ENCODE measurements at regions not wholly inside any gene's neighbourhood (a gene's known extent, or its start where the extent isn't known, plus 50 kb on each side); places are given as distances from the start of the nearest gene placed in this dataset.
A peak's percentile ranks its signal among the peaks of the same experiment; 100 is the strongest.
"Not testable (repeated sequence)": the region's sequence is repeated elsewhere in the genome, so short reads cannot be mapped to it uniquely, and the experiment has no call there.

DNA sequence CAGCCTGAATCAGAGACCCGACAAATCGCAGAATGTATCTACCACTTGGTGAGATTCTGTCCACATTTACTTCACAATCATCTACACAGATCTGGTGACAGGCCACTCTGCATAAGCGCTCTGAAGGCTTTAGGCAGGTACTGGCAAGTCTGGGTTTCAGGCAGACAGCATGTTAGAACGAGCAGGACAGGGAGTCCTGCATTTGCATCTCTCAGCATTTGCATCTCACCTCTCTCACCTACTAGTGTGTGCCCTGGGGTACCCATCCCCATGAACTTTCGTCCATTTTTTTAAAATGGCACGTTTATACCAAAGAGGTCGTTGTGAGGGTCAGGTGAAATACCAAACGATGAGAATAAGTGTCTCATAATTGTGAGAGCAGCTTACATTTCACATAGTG is 108.2 kb downstream of the SPATA31A1 start:
- H3K4me3 ChIP-seq (ENCODE audit: low read depth, low read length), result peak overlapping the region; percentile 44
- DNase-seq (ENCODE audit: low read depth, low spot score); in situ Hi-C loops (cut with HindIII; ENCODE audit: low sequenced_read_pairs): not testable (repeated sequence)

DNA sequence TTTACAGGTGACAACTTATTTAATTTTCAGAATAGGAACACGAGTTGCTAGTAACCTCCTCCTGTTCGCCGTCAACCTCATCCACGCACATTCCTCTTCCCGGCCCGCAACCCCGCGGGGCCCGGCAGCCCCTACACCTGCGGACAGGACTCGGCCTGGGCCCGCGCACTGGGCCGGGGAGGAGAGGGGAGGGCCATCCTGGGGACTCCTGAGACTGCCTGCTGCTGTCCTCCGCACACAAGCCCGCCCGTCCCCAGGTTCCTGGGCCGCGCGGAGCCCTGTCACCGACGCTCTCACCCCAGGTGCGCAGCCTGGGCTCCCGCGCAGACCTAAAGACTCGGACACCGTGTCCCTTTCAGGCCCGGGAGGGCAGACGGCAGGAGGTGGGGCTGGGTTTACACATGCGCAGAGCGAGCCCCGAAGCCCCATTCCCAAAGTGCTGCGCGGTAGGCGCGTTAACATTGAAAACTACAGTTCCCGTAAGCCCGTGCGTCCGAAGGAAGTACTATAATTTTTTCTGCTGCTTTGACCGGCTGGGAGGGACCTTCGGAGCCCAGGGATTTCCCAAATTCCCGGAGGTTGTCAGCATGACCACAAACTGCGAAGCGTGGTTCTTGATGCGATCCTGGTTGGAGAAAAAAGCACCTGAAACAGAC is 108.8 kb downstream of the SPATA31A1 start:
- peak; percentile 85 for DNase-seq (ENCODE audit: low read depth, low spot score)
- peak overlapping the region; percentile 44 for H3K4me3 ChIP-seq (ENCODE audit: low read depth, low read length)
- in situ Hi-C loops (cut with HindIII; ENCODE audit: low sequenced_read_pairs), result not testable (repeated sequence)

DNA sequence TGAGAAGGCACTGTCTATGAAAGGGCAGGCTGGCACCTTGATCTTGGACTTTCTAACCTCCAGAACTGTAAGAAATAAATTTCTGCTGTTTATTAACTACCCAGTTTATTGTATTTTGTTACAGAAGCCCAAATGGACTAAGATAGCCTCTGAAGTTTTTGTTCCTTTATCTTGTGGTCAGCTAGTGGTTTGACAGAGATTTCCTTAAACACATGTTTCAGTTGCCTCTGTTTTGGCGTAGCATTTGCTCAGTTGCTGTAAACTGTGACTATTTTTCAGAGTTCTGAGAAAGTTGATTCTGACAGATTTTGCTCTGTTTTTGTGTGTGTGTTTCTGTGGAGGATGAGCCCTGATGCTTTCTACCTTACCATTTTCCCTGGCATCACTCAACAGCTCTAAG is 119.0 kb downstream of the SPATA31A1 start:
- H3K4me3 ChIP-seq (ENCODE audit: low read depth, low read length); in situ Hi-C loops (cut with HindIII; ENCODE audit: low sequenced_read_pairs); DNase-seq (ENCODE audit: low read depth, low spot score): not testable (repeated sequence)

DNA sequence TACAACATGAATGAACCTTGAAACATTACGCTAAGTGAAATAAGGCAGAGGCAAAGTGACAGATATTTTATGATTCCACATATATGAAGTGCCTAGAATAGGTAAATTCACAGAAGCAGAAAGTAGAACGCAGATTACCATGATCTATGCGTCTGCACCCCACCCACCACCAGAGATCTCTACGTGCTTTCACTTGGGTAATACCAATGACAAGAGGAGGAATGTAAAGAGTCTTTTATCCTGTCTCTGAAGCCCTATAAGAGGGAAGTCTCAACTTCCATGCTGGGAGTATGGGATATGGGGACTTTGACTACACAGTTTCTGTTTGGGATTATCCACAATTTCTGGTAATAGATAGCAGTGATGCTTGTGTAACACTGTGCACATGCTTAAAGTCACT is 127.6 kb downstream of the SPATA31A1 start:
- in situ Hi-C loops (cut with HindIII; ENCODE audit: low sequenced_read_pairs); H3K4me3 ChIP-seq (ENCODE audit: low read depth, low read length); DNase-seq (ENCODE audit: low read depth, low spot score): not testable (repeated sequence)

DNA sequence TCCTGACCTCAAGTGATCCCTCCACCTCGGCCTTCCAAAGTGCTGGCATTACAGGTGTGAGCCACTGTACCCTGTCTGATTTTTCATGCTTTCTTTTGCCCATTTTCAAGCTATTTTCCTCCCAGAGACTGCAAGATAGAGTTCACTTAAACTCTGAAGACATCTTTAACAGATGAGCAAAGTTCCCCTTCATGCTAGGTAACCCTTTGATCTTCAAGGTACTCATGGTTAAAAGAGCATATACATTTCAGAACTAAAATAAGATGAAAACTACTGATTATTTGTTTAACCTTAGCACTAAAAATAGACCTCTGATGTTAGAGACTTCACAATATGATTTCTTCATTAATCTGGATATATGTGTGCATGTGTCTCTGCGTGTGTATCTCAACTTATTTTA is 128.4 kb downstream of the SPATA31A1 start:
- in situ Hi-C loops (cut with HindIII; ENCODE audit: low sequenced_read_pairs); H3K4me3 ChIP-seq (ENCODE audit: low read depth, low read length); DNase-seq (ENCODE audit: low read depth, low spot score): not testable (repeated sequence)

DNA sequence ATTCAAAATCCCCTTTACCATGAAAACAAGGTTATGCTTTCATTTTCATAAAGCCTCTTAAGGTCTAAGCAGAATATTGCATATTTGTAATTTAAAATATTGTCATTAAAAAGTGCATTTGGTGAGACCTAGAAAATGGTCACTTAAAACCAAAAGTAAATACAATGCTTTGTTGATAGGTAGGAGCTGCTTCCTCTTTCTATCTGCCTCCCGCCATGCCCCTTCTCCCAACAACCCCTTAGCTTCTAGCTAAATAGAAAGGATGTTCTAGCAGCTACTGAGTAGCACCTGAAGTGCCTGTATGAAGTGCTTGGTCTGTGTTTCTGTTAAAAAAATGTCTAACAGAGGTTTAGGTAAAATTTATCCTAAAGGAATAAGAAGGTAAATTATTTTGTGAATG is 128.8 kb downstream of the SPATA31A1 start:
- DNase-seq (ENCODE audit: low read depth, low spot score); H3K4me3 ChIP-seq (ENCODE audit: low read depth, low read length); in situ Hi-C loops (cut with HindIII; ENCODE audit: low sequenced_read_pairs): not testable (repeated sequence)

DNA sequence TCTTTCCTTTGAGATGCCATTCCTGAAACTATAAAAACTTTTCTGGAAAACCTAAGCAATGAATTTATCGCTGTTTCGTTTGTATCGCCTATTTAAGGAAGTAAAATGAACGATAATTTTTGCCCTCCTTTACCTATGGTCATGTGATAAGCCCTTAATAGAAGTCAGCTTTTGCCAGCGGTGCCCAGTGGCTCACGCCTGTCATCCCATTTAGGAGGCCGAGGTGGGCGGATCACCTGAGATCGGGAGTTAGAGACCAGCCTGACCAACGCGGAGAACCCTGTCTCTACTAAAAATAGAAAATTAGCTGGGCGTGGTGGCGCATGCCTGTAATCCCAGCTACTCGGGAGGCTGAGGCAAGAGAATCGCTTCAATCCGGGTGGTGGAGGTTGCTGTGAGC is 132.0 kb downstream of the SPATA31A1 start:
- in situ Hi-C loops (cut with HindIII; ENCODE audit: low sequenced_read_pairs); H3K4me3 ChIP-seq (ENCODE audit: low read depth, low read length); DNase-seq (ENCODE audit: low read depth, low spot score): not testable (repeated sequence)

DNA sequence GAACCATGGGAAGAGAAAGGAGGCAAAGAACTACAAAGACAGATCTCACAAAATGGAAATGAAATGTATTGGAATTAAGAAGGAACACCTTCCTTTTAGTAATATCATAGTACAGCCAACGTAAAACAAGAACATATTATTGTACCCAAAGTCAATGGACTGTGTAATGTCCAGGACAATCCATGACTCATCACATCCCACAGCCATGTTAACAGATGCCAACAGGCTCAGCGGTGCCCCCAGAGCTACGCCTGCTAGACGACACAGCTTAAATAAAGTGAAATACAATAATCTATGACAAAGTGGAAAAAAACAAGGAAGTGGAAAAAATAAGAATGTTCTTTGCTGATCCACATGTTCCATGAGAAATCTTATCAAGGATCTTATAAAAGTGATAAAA is 140.8 kb downstream of the SPATA31A1 start:
- in situ Hi-C loops (cut with HindIII; ENCODE audit: low sequenced_read_pairs); DNase-seq (ENCODE audit: low read depth, low spot score); H3K4me3 ChIP-seq (ENCODE audit: low read depth, low read length): not testable (repeated sequence)

DNA sequence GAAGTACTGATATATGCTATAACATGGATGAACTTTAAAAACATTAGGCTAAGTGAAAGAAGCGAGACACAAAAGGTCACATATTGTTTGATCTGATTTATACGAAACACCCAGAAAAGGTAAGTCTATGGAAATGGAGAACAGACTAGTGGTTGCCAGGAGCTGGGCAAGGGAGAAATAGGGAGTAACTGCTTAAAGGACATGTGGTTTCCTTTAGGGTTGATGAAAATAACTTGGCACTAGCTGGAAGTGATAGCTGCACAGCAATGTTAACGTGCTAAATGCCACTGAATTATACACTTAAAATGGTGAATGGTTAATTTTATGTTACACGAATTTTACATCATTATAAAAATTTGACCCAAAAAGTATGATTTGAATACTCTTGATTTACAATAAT is 147.7 kb downstream of the SPATA31A1 start:
- DNase-seq (ENCODE audit: low read depth, low spot score); in situ Hi-C loops (cut with HindIII; ENCODE audit: low sequenced_read_pairs); H3K4me3 ChIP-seq (ENCODE audit: low read depth, low read length): not testable (repeated sequence)

DNA sequence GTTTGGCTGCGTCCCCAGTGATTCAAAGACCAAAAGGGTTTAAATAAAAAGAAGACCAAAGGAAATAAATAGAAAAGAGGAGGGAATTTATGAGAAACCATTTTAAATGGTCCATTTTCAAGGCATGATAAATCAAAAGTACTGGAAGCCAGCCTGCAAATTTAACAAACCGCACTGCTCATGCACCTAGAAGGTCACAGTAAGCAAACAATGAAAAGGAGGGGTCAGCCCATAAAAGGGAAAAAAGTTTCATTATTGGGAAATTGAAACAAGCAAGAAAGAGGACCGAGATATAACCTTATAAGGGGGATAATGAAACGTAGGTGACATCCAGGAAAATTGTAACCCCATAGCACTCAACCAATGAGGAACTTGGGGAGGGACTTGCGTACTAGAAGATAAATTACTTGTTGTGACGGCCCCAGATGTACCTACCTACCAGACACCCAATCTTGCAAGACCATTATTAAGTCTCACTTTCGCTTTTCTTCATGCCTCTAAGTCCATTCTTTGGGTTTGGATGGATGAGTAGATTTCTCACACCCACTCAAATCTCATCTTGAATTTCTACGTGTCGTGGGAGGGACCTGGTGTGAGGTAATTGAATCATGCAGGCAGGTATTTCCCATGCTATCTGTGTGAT is 172.0 kb downstream of the SPATA31A1 start:
- in situ Hi-C loops (cut with HindIII; ENCODE audit: low sequenced_read_pairs); DNase-seq (ENCODE audit: low read depth, low spot score); H3K4me3 ChIP-seq (ENCODE audit: low read depth, low read length): not testable (repeated sequence)

DNA sequence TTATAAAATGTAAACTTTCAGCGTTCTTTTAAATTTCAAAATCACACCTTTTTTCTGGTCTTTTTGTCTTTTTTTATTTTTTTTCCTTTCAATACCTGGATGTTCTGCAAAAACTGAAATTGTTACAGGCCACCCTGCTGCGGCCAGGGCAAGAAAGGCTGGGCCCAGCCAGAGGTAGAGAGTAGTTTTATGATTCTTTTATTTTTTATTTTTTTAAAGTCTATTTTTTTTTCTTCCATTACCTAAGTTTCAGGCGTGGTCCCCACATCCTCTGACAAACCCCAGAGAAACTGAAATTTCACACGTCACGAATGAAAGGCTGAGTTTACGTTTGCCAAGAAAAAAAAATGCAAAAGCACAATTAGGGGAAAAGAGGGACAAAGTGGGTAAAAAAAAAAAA is 177.1 kb downstream of the SPATA31A1 start:
- in situ Hi-C loops (cut with HindIII; ENCODE audit: low sequenced_read_pairs); H3K4me3 ChIP-seq (ENCODE audit: low read depth, low read length); DNase-seq (ENCODE audit: low read depth, low spot score): not testable (repeated sequence)

DNA sequence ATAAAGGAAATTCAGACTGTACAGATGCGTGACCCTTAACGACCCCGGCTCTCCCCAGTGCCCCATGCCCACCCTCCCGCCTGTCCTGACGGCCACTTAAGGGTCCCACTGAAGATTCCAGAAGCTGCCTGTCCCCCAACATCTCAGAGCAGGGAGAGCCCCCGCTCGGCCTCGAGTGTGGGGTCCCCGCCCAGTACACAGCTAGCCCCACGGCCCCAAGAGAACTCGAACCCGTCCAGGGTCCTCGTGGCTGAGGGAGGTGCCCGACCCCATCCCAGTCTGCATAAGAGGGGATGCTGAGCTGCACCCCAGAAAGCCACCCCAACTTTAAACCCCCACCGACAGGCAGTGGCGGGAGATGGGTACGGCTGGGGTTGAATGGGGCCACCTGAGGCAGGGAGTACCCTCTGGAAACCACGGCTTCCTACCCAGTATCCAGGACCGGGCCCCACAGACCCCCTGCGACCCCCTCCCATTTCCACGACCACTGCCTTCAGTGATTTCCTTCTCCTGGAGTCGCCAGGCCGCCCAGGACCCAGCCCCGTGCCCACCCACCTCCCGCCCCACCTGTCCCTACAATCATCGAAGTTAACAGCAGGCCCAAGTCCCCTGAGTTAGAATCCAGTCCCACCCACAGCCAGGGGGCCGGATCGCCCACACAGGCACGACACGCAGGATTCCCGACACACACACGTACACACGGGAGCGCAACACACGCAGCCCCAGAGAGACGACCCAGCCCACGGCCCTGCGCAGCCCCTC is 177.7 kb downstream of the SPATA31A1 start:
- in situ Hi-C loops (cut with HindIII; ENCODE audit: low sequenced_read_pairs); DNase-seq (ENCODE audit: low read depth, low spot score); H3K4me3 ChIP-seq (ENCODE audit: low read depth, low read length): not testable (repeated sequence)

DNA sequence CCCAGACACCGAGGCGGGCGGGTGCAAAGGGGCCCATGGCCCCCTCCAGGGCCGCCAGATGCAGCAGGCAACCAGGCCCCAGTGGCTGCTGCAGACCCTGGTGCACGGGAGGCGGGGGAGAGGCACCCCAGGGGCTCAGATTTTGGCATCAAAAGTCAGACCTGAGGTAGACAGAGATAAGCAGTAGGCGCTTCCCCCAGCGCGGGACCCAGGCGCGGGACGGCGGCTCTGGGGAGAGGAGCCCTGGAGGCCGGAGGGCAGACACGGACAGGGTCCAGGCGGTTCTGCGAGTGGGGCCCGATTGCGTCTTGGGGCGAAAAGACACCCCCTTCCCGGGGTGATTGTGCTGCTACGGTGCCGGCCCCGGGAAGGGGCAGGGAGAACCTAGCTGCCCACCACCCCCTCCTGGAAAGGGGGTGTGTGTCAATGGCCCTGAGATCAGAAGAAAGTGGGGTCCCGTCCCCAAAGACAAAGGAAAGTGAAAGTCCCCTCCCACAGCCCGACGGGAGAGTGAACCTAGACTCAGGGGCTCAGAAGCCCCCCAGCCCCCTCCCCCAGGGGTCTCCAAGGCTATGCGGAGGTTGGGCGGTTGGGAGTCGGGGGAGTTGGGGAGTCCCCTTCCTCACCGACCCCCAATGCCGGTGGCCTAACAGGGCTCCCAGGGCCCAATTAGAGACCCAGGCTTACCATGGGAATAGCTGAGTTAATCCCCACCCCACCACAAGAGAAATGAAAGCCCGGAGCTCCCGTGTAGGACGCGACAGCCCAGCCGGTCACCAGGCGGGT is 178.5 kb downstream of the SPATA31A1 start:
- H3K4me3 ChIP-seq (ENCODE audit: low read depth, low read length); in situ Hi-C loops (cut with HindIII; ENCODE audit: low sequenced_read_pairs); DNase-seq (ENCODE audit: low read depth, low spot score): not testable (repeated sequence)

DNA sequence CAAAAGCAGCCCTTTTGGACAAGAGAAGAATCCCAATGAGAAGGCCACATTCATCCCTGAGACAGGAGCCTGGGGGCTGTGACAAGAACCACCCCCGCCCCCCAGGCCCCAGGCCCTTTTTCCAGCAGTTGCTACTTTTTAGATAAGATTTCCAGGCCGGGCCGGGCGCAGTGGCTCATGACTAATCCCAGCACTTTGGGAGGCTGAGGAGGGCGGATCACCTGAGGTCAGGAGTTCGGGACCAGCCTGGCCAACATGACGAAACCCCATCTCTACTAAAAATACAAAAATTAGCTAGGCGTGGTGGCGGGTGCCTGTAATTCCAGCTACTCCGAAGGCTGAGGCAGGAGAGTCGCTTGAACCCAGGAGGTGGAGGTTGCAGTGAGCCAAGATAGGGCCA is 179.4 kb downstream of the SPATA31A1 start:
- DNase-seq (ENCODE audit: low read depth, low spot score); in situ Hi-C loops (cut with HindIII; ENCODE audit: low sequenced_read_pairs); H3K4me3 ChIP-seq (ENCODE audit: low read depth, low read length): not testable (repeated sequence)

DNA sequence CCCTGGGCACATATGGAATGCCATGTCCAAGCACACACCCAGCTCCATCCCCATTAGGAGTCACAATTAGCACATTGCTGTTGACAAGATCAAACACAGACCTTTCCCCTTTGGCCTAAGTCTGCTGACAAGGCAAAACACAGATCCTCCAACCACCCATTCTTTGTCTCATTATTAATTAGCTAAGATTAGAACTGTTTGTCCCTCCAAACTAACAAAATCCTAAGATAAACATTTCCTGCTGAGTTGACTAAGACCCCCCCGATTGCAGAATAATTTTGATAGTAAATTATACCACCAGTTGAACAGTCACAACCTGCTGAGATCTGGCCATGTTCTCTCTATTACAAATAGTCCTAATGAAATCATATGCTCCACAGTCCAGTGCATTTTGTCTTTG is 186.7 kb downstream of the SPATA31A1 start:
- DNase-seq (ENCODE audit: low read depth, low spot score); in situ Hi-C loops (cut with HindIII; ENCODE audit: low sequenced_read_pairs); H3K4me3 ChIP-seq (ENCODE audit: low read depth, low read length): not testable (repeated sequence)

DNA sequence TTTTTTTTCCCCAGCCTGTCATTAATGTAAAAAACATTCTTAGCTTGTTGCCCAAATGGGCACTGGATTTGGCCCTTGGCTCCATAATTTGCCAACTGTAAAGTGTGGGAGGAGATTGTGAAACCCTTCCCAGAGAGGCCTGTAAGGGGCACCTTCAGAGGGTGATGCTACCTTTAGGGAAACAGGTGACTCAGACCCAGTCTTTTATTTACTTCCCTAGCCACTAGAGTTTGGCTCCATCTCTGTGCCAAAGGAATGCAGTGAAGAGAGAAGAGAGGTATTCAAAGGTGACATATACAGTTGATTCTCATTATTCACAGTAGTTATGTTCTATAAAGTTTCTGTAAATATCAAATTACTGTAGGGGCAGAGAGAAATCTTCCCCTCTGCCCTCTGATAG is 189.6 kb downstream of the SPATA31A1 start:
- H3K4me3 ChIP-seq (ENCODE audit: low read depth, low read length); DNase-seq (ENCODE audit: low read depth, low spot score); in situ Hi-C loops (cut with HindIII; ENCODE audit: low sequenced_read_pairs): not testable (repeated sequence)

DNA sequence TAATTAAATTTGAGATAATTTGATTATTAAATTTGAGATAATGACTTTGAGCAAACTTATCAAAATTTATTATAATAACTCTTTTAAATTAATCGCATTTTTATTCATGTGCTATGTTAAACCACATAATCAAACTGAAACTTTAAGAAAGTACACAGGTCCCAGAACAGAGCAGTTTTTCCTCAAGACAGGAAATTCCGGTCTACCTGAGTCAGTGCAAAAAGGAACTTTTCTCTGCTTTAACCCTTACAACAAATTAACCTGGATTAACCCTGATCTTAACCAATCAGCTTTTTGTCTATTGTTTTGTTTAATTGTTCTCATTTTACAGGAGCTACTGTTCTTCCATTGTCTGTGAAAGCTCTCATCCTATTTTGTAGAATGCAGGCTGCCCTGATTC is 195.1 kb downstream of the SPATA31A1 start:
- in situ Hi-C loops (cut with HindIII; ENCODE audit: low sequenced_read_pairs), result not testable (repeated sequence)
- DNase-seq (ENCODE audit: low read depth, low spot score), result peak; percentile 0

More for the DNA sequence above, 195.1 kb downstream of the SPATA31A1 start:
- H3K4me3 ChIP-seq (ENCODE audit: low read depth, low read length), result not testable (repeated sequence)

All from astrocyte of the spinal cord (primary cell).